HG03196 (cell line): ENCODE measurements at regions not wholly inside any gene's neighbourhood (a gene's known extent, or its start where the extent isn't known, plus 50 kb on each side); places are given as distances from the start of the nearest gene placed in this dataset.

Source experiments
- ATAC-seq: cut with Tn5 transposase; IDR thresholded peaks from one replicate; pipeline ENCODE4 v1.9.1; 2021; ENCODE audit not compliant: unreplicated experiment

GRCh38 chr12:125470838-125471783 is 405.9 kb downstream of the AACS start:
- no peak for ATAC-seq

- no peak for ATAC-seq
Observed at GRCh38 chr12:125473501-125473900, 408.3 kb downstream of the AACS start.

GRCh38 chr12:125487336-125487735 is 422.1 kb downstream of the AACS start:
- no peak for ATAC-seq

- no peak for ATAC-seq
Observed at GRCh38 chr12:125491553-125491952, 426.3 kb downstream of the AACS start.

- ATAC-seq = no peak
Observed at GRCh38 chr12:125492354-125493270, 427.4 kb downstream of the AACS start.

GRCh38 chr12:125493704-125494308 is 428.6 kb downstream of the AACS start:
- no peak for ATAC-seq

GRCh38 chr12:125503128-125503527 is 437.9 kb downstream of the AACS start:
- ATAC-seq = no peak

GRCh38 chr12:125509195-125509594 is 444.0 kb downstream of the AACS start:
- no peak for ATAC-seq

- no peak for ATAC-seq
Observed at GRCh38 chr12:125512541-125513298, 447.5 kb downstream of the AACS start.

GRCh38 chr12:125515887-125516286 is 450.7 kb downstream of the AACS start:
- ATAC-seq = no peak

GRCh38 chr12:125518074-125518473 is 452.8 kb downstream of the AACS start:
- no peak for ATAC-seq

- ATAC-seq = no peak
Observed at GRCh38 chr12:125519026-125519651, 453.9 kb downstream of the AACS start.

GRCh38 chr12:125525879-125526278 is 460.6 kb downstream of the AACS start:
- ATAC-seq = no peak

- no peak for ATAC-seq
Observed at GRCh38 chr12:125528281-125528680, 463.0 kb downstream of the AACS start.

- no peak for ATAC-seq
Observed at GRCh38 chr12:125530201-125530600, 465.0 kb downstream of the AACS start.

GRCh38 chr12:125530876-125531275 is 465.6 kb downstream of the AACS start:
- no peak for ATAC-seq

- no peak for ATAC-seq
Observed at GRCh38 chr12:125531574-125531973, 466.3 kb downstream of the AACS start.

GRCh38 chr12:125533434-125534029 is 468.3 kb downstream of the AACS start:
- ATAC-seq = no peak

- no peak for ATAC-seq
Observed at GRCh38 chr12:125538401-125539199, 473.4 kb downstream of the AACS start.
